Immature natural killer cell (primary cell): ENCODE measurements at regions not wholly inside any gene's neighbourhood (a gene's known extent, or its start where the extent isn't known, plus 50 kb on each side); places are given as distances from the start of the nearest gene placed in this dataset.

Experiments
- DNase-seq, 3 donors: peaks; one replicate each; pipeline ENCODE4 v3.0.0; 2022; ENCODE audit warnings: mixed read lengths in 1 of 3
- H3K27ac Mint-ChIP-seq, 6 donors: one replicate each; pipeline ENCODE4 v1.8.0; 2020; ENCODE audit warnings: mixed read lengths in 6 of 6, mild to moderate bottlenecking in 5 of 6, inconsistent platforms in 4 of 6, moderate library complexity in 3 of 6
- H3K27me3 Mint-ChIP-seq, 3 donors: one replicate each; pipeline ENCODE4 v1.8.0; 2020 to 2021; ENCODE audit warnings: low read depth in 3 of 3, mild to moderate bottlenecking in 3 of 3, mixed read lengths in 3 of 3, moderate library complexity in 3 of 3, inconsistent platforms in 1 of 3
- H3K36me3 Mint-ChIP-seq, 3 donors: one replicate each; pipeline ENCODE4 v1.8.0; 2020; ENCODE audit warnings: mixed read lengths in 3 of 3, inconsistent platforms in 2 of 3, mild to moderate bottlenecking in 2 of 3
- H3K4me1 Mint-ChIP-seq, 2 donors: one replicate each; pipeline ENCODE4 v1.8.0; 2020; ENCODE audit warnings: inconsistent platforms in 2 of 2, mild to moderate bottlenecking in 2 of 2, mixed read lengths in 2 of 2, moderate library complexity in 1 of 2
- H3K4me3 Mint-ChIP-seq, 5 donors: one replicate each; pipeline ENCODE4 v1.8.0; 2020; ENCODE audit warnings: mild to moderate bottlenecking in 5 of 5, mixed read lengths in 5 of 5, inconsistent platforms in 3 of 5, moderate library complexity in 3 of 5
- H3K9me3 Mint-ChIP-seq, 6 donors: one replicate each; pipeline ENCODE4 v1.8.0; 2020; ENCODE audit warnings: mild to moderate bottlenecking in 6 of 6, mixed read lengths in 6 of 6, inconsistent platforms in 4 of 6, moderate library complexity in 3 of 6

- Mint-ChIP-seq H3K27me3 (no peaks in the 10 kb centered on the region), H3K27ac (peak overlapping the region in 1 of 6 donors; percentile 27), H3K9me3 (peaks cover 3 to 15% (median 10%) of the 10 kb centered on the region in 6 donors), H3K36me3 (peaks cover 17 to 20% (median 19%) of the 10 kb centered on the region in 3 donors), H3K4me3 (no peak overlapping the region), H3K4me1 (peaks cover 0 to 6% of the 10 kb centered on the region in 2 donors)
- no peak for DNase-seq
Observed at GRCh38 chr1:222918801-222919477, 104.1 kb downstream of the DISP1 start.

- Mint-ChIP-seq H3K9me3 (peaks cover 3 to 15% (median 10%) of the 10 kb centered on the region in 6 donors), H3K4me3 (no peak overlapping the region), H3K36me3 (peaks cover 17 to 20% (median 19%) of the 10 kb centered on the region in 3 donors), H3K4me1 (peaks cover 0 to 6% of the 10 kb centered on the region in 2 donors), H3K27me3 (peaks cover 0 to 2% (median 0%) of the 10 kb centered on the region in 3 donors), H3K27ac (peak overlapping the region in 1 of 6 donors; percentile 27)
- DNase-seq: no peak
Observed at GRCh38 chr1:222919478-222919865, 104.6 kb downstream of the DISP1 start.

- Mint-ChIP-seq H3K36me3 (peaks cover 17 to 20% (median 19%) of the 10 kb centered on the region in 3 donors), H3K27me3 (peaks cover 0 to 2% (median 0%) of the 10 kb centered on the region in 3 donors), H3K4me1 (peaks cover 0 to 6% of the 10 kb centered on the region in 2 donors), H3K9me3 (peaks cover 2 to 15% (median 10%) of the 10 kb centered on the region in 6 donors), H3K27ac (no peak overlapping the region), H3K4me3 (no peak overlapping the region)
- no peak for DNase-seq
Observed at GRCh38 chr1:222920169-222920568, 105.3 kb downstream of the DISP1 start.

DNA sequence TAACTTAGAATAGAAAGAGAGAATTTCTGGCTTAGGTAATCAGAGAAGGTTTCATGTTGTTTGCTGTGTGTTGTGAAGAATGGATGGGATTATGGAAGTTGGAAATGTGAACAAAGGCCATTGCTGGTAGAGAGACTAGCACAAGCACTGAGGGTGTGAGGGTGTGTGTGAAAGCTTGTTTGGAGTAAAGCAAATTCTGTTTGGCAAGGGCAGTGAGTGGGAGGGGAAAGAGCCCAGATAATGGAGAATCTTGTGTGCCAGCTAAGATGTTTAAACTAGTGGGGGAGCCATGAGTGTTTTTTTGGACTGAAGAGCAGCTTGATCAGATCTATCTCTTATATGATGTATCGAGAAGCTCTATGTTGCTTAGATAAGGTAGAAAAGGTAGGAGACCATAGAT lies 107.1 kb downstream of the DISP1 start:
- Mint-ChIP-seq H3K27me3 (peaks cover 0 to 2% (median 0%) of the 10 kb centered on the region in 3 donors), H3K4me3 (no peak overlapping the region), H3K36me3 (peaks cover 8 to 16% (median 15%) of the 10 kb centered on the region in 3 donors), H3K9me3 (peaks cover 2 to 11% (median 8%) of the 10 kb centered on the region in 6 donors), H3K27ac (no peak overlapping the region), H3K4me1 (peaks cover 0 to 6% of the 10 kb centered on the region in 2 donors)
- no peak for DNase-seq

- Mint-ChIP-seq H3K4me1 (peaks cover 0 to 6% of the 10 kb centered on the region in 2 donors), H3K36me3 (peaks cover 0 to 2% (median 0%) of the 10 kb centered on the region in 3 donors), H3K27ac (no peak overlapping the region), H3K27me3 (peaks cover 0 to 3% (median 0%) of the 10 kb centered on the region in 3 donors), H3K9me3 (no peaks in the 10 kb centered on the region), H3K4me3 (no peak overlapping the region)
- no peak for DNase-seq
Observed at GRCh38 chr1:222923506-222923905, 108.7 kb downstream of the DISP1 start.

- Mint-ChIP-seq H3K4me3 (no peak overlapping the region), H3K36me3 (peaks cover 0 to 2% (median 0%) of the 10 kb centered on the region in 3 donors), H3K27me3 (peaks cover 0 to 3% (median 0%) of the 10 kb centered on the region in 3 donors), H3K4me1 (peaks cover 0 to 5% of the 10 kb centered on the region in 2 donors), H3K9me3 (no peaks in the 10 kb centered on the region), H3K27ac (no peak overlapping the region)
- no peak for DNase-seq
Observed at GRCh38 chr1:222924136-222924706, 109.4 kb downstream of the DISP1 start.

DNA sequence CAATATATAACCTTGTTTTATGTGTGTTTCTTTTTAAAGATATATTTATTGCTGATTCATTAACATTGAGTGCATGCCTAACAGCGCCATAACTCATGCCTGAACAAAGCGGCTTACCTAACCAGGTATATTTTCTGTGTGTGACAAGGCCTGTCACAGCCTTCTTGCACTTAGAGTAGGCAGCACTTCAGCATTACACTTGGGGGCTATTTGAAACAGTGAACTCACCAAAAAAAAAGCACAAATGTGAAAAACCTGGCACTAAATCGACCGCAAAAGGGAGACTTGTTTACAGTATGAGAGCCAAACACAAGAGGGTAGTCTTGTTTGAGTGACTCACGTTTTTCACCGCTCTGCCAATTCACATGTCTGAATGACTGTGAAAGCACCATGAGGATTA lies 111.7 kb downstream of the DISP1 start:
- no peaks in the 10 kb centered on the region for H3K4me1 Mint-ChIP-seq
- H3K36me3 Mint-ChIP-seq: no peaks in the 10 kb centered on the region
- no peak for DNase-seq
- H3K27ac Mint-ChIP-seq: no peak overlapping the region
- peaks cover 0 to 3% (median 0%) of the 10 kb centered on the region in 3 donors for H3K27me3 Mint-ChIP-seq
- H3K9me3 Mint-ChIP-seq: no peaks in the 10 kb centered on the region
- H3K4me3 Mint-ChIP-seq: no peak overlapping the region

GRCh38 chr1:222927031-222927430 lies 112.2 kb downstream of the DISP1 start:
- DNase-seq: no peak
- peaks cover 0 to 3% (median 0%) of the 10 kb centered on the region in 3 donors for H3K27me3 Mint-ChIP-seq
- H3K4me3 Mint-ChIP-seq: no peak overlapping the region
- H3K36me3 Mint-ChIP-seq: no peaks in the 10 kb centered on the region
- H3K27ac Mint-ChIP-seq: no peak overlapping the region
- no peaks in the 10 kb centered on the region for H3K4me1 Mint-ChIP-seq
- no peaks in the 10 kb centered on the region for H3K9me3 Mint-ChIP-seq

DNA sequence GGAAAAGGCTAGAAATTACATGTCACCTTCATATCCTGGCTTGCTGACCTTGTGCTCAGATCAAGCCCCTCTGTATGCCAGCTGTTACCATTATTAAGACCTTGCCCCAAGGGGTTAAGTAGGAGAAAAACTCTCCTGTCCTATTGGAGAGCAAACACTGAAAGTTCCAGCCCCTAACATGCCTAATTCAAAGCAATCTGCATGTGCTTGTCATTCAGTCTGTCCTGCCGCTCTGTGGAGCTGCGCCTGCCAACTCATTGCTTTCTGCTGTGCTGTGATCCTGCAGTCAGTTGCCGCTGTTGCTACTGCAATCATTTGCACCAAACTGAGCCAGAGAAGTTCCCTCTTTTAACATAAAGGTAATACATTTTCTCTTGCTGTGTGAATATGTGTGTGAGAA lies 113.4 kb downstream of the DISP1 start:
- peaks cover 0 to 3% (median 0%) of the 10 kb centered on the region in 3 donors for H3K27me3 Mint-ChIP-seq
- no peaks in the 10 kb centered on the region for H3K4me1 Mint-ChIP-seq
- DNase-seq: no peak
- no peak overlapping the region for H3K4me3 Mint-ChIP-seq
- no peaks in the 10 kb centered on the region for H3K9me3 Mint-ChIP-seq
- H3K36me3 Mint-ChIP-seq: no peaks in the 10 kb centered on the region
- H3K27ac Mint-ChIP-seq: no peak overlapping the region

DNA sequence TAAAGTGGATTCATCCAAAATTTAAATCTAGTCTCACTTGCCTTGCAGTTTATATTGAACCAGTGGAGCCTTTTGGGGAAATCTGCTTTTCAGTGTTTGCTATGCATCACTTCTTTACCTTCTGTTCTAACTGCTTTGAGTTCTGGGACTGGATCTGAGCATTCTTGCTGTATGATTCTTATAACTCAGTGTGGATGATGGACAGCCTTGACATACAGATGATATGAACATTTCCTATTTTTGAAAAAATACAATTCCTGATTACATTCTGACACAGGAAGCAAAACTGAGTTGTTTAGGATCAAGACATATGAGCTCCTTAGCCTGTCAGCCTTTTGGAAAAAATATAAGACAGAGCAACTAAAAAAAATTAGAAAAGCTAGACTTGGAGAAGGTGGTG lies 115.2 kb downstream of the DISP1 start:
- no peak for DNase-seq
- no peak overlapping the region for H3K4me3 Mint-ChIP-seq
- H3K4me1 Mint-ChIP-seq: no peaks in the 10 kb centered on the region
- H3K36me3 Mint-ChIP-seq: no peaks in the 10 kb centered on the region
- H3K9me3 Mint-ChIP-seq: no peaks in the 10 kb centered on the region
- no peak overlapping the region for H3K27ac Mint-ChIP-seq
- peaks cover 0 to 1% (median 0%) of the 10 kb centered on the region in 3 donors for H3K27me3 Mint-ChIP-seq

GRCh38 chr1:222931023-222931422 lies 116.2 kb downstream of the DISP1 start:
- H3K27me3 Mint-ChIP-seq: peaks cover 0 to 1% (median 0%) of the 10 kb centered on the region in 3 donors
- H3K36me3 Mint-ChIP-seq: no peaks in the 10 kb centered on the region
- H3K4me1 Mint-ChIP-seq: no peaks in the 10 kb centered on the region
- H3K4me3 Mint-ChIP-seq: no peak overlapping the region
- peak overlapping the region in 1 of 6 donors; percentile 6 for H3K27ac Mint-ChIP-seq
- no peaks in the 10 kb centered on the region for H3K9me3 Mint-ChIP-seq
- no peak for DNase-seq

DNA sequence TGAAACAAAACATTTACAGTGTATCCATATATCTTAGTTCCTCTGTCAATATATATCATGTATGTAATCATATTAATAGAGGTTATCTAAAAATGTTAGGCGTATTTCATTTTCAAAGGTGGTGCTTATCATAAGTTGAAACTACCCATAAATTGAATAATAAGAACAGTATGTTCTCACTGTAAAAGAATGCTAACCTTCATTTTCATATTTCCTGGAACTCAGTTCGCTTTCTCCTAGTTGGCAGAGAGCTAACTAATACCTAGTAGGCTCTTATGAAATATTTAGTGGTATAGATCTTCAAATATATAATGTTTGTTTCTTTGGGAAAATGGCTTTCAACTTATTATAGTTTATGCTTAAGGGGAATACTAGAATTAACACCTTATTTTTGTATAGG lies 118.4 kb downstream of the DISP1 start:
- Mint-ChIP-seq H3K4me3 (no peak overlapping the region), H3K4me1 (no peaks in the 10 kb centered on the region), H3K27ac (no peak overlapping the region), H3K36me3 (no peaks in the 10 kb centered on the region), H3K27me3 (peaks cover 0 to under 1% (median 0%) of the 10 kb centered on the region in 3 donors), H3K9me3 (no peaks in the 10 kb centered on the region)
- no peak for DNase-seq

GRCh38 chr1:222935239-222935900 lies 120.5 kb downstream of the DISP1 start:
- no peaks in the 10 kb centered on the region for H3K4me1 Mint-ChIP-seq
- peaks cover 0 to 2% (median 0%) of the 10 kb centered on the region in 3 donors for H3K27me3 Mint-ChIP-seq
- H3K36me3 Mint-ChIP-seq: peaks cover 0 to 8% (median 0%) of the 10 kb centered on the region in 3 donors
- DNase-seq: no peak
- H3K4me3 Mint-ChIP-seq: no peak overlapping the region
- no peaks in the 10 kb centered on the region for H3K9me3 Mint-ChIP-seq
- H3K27ac Mint-ChIP-seq: no peak overlapping the region

GRCh38 chr1:222936042-222936441 lies 121.2 kb downstream of the DISP1 start:
- DNase-seq: no peak
- H3K27ac Mint-ChIP-seq: no peak overlapping the region

More at GRCh38 chr1:222936042-222936441, 121.2 kb downstream of the DISP1 start:
- peaks cover 0 to 11% (median 0%) of the 10 kb centered on the region in 3 donors for H3K36me3 Mint-ChIP-seq
- peaks cover 0 to 2% (median 0%) of the 10 kb centered on the region in 3 donors for H3K27me3 Mint-ChIP-seq
- no peak overlapping the region for H3K4me3 Mint-ChIP-seq
- no peaks in the 10 kb centered on the region for H3K9me3 Mint-ChIP-seq
- H3K4me1 Mint-ChIP-seq: no peaks in the 10 kb centered on the region
